NT2/D1 (cell line): ENCODE measurements at regions not wholly inside any gene's neighbourhood (a gene's known extent, or its start where the extent isn't known, plus 50 kb on each side); places are given as distances from the start of the nearest gene placed in this dataset.

Experiments used
- DNase-seq: peaks from one replicate; pipeline ENCODE4 v3.0.0-alpha.2; 2011; ENCODE audit warnings: low read depth, low spot score
- H3K27me3 ChIP-seq: 2 replicates; pipeline ENCODE4 v1.6.0; 2011; ENCODE audit warnings: mild to moderate bottlenecking; ENCODE audit not compliant: insufficient read length, insufficient read depth
- H3K36me3 ChIP-seq: 2 replicates; pipeline ENCODE4 v1.6.1; 2011; ENCODE audit warnings: mild to moderate bottlenecking, low read length, mixed read lengths; ENCODE audit not compliant: insufficient read depth, insufficient read length
- H3K4me1 ChIP-seq: 2 replicates; pipeline ENCODE4 v1.5.1; 2011; ENCODE audit not compliant: insufficient read depth, insufficient read length
- H3K4me3 ChIP-seq: 2 replicates; pipeline ENCODE4 v1.5.1; 2011; ENCODE audit warnings: low read depth; ENCODE audit not compliant: insufficient read length
- H3K9ac ChIP-seq: 2 replicates; pipeline ENCODE4 v1.6.0; 2011; ENCODE audit warnings: low read depth; ENCODE audit not compliant: insufficient read length
- H3K9me3 ChIP-seq: 2 replicates; pipeline ENCODE4 v1.5.1; 2011; ENCODE audit warnings: mild to moderate bottlenecking, low read length; ENCODE audit not compliant: insufficient read depth
- SUZ12 ChIP-seq: IDR thresholded peaks from 2 replicates; pipeline ENCODE4 v1.6.1; 2011; ENCODE audit not compliant: insufficient read length, insufficient read depth; ENCODE audit errors: extremely low read depth
- YY1 ChIP-seq: IDR thresholded peaks from 2 replicates; pipeline ENCODE4 v1.6.1; 2011; ENCODE audit not compliant: insufficient read length, insufficient read depth
- ZNF274 ChIP-seq: IDR thresholded peaks from 2 replicates; pipeline ENCODE4 v1.6.1; 2011; ENCODE audit warnings: mild to moderate bottlenecking, low read depth, low read length

- TF ChIP-seq SUZ12 (no peak), YY1 (no peak), ZNF274 (no peak)
- H3K9ac ChIP-seq: no peak overlapping the region
- H3K4me3 ChIP-seq: no peak overlapping the region
- no peaks in the 10 kb centered on the region for H3K27me3 ChIP-seq
- H3K9me3 ChIP-seq: no peaks in the 10 kb centered on the region
- no peaks in the 10 kb centered on the region for H3K36me3 ChIP-seq
- DNase-seq: no peak
- H3K4me1 ChIP-seq: no peaks in the 10 kb centered on the region
Observed at GRCh38 chr12:42980441-42980840, 390.9 kb upstream of the PRICKLE1 start.

GRCh38 chr12:42979746-42980145, 390.2 kb upstream of the PRICKLE1 start:
- Histone ChIP-seq H3K4me3 (no peak overlapping the region), H3K9ac (no peak overlapping the region), H3K9me3 (no peaks in the 10 kb centered on the region), H3K27me3 (no peaks in the 10 kb centered on the region), H3K4me1 (no peaks in the 10 kb centered on the region), H3K36me3 (no peaks in the 10 kb centered on the region)
- no peak for DNase-seq
- TF ChIP-seq SUZ12 (no peak), ZNF274 (no peak), YY1 (no peak)

DNA sequence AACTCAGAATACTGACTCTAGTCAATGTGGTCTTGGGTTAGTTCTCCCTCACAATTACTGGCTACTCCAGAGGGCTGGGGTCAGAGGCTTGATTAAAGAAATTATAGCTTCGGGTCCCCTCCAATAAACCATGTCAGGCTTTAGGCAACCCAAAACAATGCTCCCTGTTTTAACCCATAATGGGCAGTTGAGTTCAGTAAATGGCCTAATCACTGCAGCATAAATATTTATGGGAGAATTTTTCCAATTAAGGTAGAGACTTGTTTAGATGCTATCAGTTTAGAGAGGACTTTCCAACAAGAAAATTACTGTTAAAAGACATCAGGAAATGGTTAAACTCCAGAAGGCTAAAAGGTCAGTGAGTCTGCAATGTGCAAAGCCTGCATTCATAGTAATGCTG, 389.2 kb upstream of the PRICKLE1 start:
- no peaks in the 10 kb centered on the region for H3K36me3 ChIP-seq
- no peaks in the 10 kb centered on the region for H3K4me1 ChIP-seq
- H3K9me3 ChIP-seq: no peaks in the 10 kb centered on the region
- no peak for DNase-seq
- no peak overlapping the region for H3K9ac ChIP-seq
- H3K4me3 ChIP-seq: no peak overlapping the region
- H3K27me3 ChIP-seq: no peaks in the 10 kb centered on the region
- no peak for TF ChIP-seq SUZ12
- no peak for TF ChIP-seq YY1
- TF ChIP-seq ZNF274: no peak

DNA sequence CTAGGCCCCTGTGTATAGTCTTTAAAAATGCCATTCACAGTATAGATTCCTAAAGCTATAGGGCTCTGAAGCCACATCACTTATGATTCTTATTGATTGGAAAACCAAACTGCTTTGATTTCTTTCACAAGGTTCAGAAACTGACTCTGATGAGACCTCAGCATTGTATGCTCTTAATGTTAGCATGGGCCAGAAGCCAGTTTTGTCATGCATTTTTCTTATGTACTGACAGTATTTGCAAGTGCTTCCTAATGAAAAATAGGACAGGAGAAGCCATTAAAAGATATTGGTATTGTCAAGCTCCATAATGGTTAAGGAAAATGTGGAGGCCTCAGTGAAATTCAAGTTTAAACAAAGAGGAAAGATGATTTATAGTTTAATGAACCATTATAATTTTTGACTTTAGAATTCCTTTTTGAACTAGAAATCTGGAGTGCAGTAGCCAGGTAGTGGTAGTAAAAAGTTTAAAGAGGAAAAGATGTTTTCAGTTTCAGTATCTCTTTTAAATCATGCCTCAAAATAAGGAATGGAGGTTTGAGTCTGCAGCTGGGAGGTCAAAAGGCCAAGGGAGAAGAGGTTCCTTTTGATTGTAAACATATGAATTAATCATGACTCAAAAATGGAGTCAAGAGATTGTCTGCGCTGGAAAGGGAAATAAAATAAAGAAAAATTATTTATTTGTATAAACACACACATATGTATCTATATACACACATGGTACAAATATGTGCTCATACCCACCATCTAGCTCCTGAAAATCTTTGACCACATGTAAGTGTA, 388.1 kb upstream of the PRICKLE1 start:
- no peak for DNase-seq
- H3K4me3 ChIP-seq: no peak overlapping the region
- no peaks in the 10 kb centered on the region for H3K36me3 ChIP-seq
- no peaks in the 10 kb centered on the region for H3K4me1 ChIP-seq
- TF ChIP-seq SUZ12 (no peak), ZNF274 (no peak), YY1 (no peak)
- H3K9ac ChIP-seq: no peak overlapping the region
- no peaks in the 10 kb centered on the region for H3K9me3 ChIP-seq
- H3K27me3 ChIP-seq: no peaks in the 10 kb centered on the region

DNA sequence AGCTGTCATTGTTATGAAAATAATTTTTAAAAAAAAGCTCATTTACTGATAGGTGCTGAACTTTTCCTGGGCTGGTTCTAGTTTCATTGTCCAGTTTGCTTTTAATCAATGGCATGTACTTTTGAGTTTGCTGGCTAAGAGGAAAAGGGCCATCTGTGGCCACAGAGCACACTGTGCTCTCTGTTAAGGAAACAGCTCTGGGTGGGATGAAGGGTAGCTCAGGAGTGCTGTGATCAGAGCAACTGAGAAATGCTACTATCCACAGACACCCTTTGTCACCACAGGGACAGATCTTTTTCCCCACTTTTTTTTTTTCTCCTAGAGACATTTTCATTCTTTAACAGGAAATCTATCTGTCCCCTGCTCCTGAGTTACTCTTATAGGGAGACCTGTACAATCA, 387.1 kb upstream of the PRICKLE1 start:
- Histone ChIP-seq H3K9ac (no peak overlapping the region), H3K36me3 (no peaks in the 10 kb centered on the region), H3K4me3 (no peak overlapping the region), H3K9me3 (peaks cover 3% of the 10 kb centered on the region), H3K4me1 (no peaks in the 10 kb centered on the region), H3K27me3 (no peaks in the 10 kb centered on the region)
- TF ChIP-seq YY1: no peak
- no peak for TF ChIP-seq ZNF274
- TF ChIP-seq SUZ12: no peak
- no peak for DNase-seq

DNA sequence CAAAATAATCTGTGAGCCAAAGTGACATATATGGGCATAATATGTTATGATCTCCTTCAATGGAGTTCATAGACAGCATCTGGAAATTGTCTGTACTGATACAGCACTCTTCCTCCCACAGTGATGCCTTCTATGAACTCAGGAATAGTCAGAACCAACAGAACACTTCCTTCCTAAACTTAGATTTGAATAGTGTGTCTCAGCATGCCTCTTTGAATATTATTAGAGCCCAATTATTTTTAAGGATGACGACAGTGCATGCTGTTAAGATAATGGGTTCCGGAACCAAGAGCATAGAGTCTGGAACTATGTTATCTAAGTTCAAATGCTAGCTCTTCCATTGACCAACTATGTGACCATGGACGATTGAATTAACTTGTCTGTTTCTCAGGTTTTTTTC, 386.6 kb upstream of the PRICKLE1 start:
- H3K27me3 ChIP-seq: no peaks in the 10 kb centered on the region
- H3K4me3 ChIP-seq: no peak overlapping the region
- DNase-seq: no peak
- H3K9ac ChIP-seq: no peak overlapping the region
- H3K36me3 ChIP-seq: no peaks in the 10 kb centered on the region
- H3K9me3 ChIP-seq: peaks cover 8% of the 10 kb centered on the region
- TF ChIP-seq YY1 (no peak), SUZ12 (no peak), ZNF274 (no peak)
- no peaks in the 10 kb centered on the region for H3K4me1 ChIP-seq

DNA sequence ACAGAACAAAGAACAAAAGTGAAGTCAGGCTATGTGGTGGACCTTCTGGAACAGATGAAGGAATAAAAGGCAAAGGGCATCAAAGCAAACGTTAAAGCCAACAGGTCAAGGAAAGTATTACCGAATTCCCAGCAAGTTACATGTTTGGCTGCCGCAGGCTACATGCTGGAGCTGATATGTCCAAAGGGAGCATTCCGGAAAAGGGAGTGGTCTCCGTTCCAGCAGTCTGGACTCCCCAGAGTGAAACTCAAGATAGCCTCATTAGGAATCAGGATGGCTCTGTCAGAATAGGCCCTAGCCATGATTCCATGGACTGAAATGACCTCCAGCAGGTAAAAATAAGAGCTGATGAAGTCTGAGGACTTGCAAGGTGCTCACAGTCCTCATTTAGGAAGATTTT, 379.8 kb upstream of the PRICKLE1 start:
- Histone ChIP-seq H3K36me3 (no peaks in the 10 kb centered on the region), H3K4me3 (no peak overlapping the region), H3K9me3 (peaks cover 11% of the 10 kb centered on the region), H3K4me1 (no peaks in the 10 kb centered on the region), H3K27me3 (no peaks in the 10 kb centered on the region), H3K9ac (no peak overlapping the region)
- TF ChIP-seq YY1: no peak
- no peak for TF ChIP-seq SUZ12
- no peak for TF ChIP-seq ZNF274
- no peak for DNase-seq

DNA sequence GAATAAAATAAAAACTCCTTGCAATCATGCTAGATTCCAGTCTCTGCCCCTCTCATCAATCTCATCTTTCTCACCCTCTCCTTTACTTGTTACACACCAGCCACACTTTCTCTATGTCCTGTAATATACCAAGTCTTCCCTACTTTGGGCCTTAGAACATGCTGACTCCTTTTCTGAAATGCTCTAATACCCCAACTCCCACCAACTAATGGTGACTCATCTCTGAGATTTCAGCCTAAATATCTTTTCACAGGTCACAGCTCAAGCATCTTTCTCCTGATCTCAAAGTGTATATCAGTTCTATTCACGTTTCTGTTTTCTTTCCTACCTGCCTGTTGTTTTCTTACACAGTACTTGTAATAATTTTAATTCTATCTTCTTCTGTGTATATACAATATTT, 378.9 kb upstream of the PRICKLE1 start:
- H3K36me3 ChIP-seq: no peaks in the 10 kb centered on the region
- DNase-seq: no peak
- no peaks in the 10 kb centered on the region for H3K27me3 ChIP-seq
- peaks cover 11% of the 10 kb centered on the region for H3K9me3 ChIP-seq
- H3K9ac ChIP-seq: no peak overlapping the region
- TF ChIP-seq YY1: no peak
- TF ChIP-seq SUZ12: no peak
- TF ChIP-seq ZNF274: no peak
- no peaks in the 10 kb centered on the region for H3K4me1 ChIP-seq
- H3K4me3 ChIP-seq: no peak overlapping the region
